Astrocyte (in vitro differentiated cells and primary cell): ENCODE measurements at regions not wholly inside any gene's neighbourhood (a gene's known extent, or its start where the extent isn't known, plus 50 kb on each side); places are given as distances from the start of the nearest gene placed in this dataset.
A peak's percentile ranks its signal among the peaks of the same experiment; 100 is the strongest.

Experiments used
- DNase-seq: peaks from one replicate; pipeline ENCODE4 v3.0.0-alpha.2; 2010; ENCODE audit warnings: low read depth
- FAIRE-seq: peaks from 2 replicates; lab custom pipeline; 2011; peaks lifted over from hg19 to GRCh38; lab: Jason Lieb, UNC
- H2AFZ ChIP-seq: 2 replicates; pipeline ENCODE4 v1.6.0; 2012; ENCODE audit warnings: low read depth, low read length, inconsistent platforms
- H3K27ac ChIP-seq: 2 replicates; pipeline ENCODE4 v1.5.1; 2011; ENCODE audit warnings: low read depth, low read length, inconsistent platforms
- H3K27me3 ChIP-seq: 2 replicates; pipeline ENCODE4 v1.6.0; 2011; ENCODE audit warnings: low read length, inconsistent platforms; ENCODE audit not compliant: insufficient read depth
- H3K36me3 ChIP-seq: 2 replicates; pipeline ENCODE4 v1.5.1; 2011; ENCODE audit warnings: low read length, inconsistent platforms; ENCODE audit not compliant: insufficient read depth
- H3K4me1 ChIP-seq: 2 replicates; pipeline ENCODE4 v1.5.1; 2011; ENCODE audit warnings: low read length, inconsistent platforms; ENCODE audit not compliant: insufficient read depth
- H3K4me2 ChIP-seq: 2 replicates; pipeline ENCODE4 v1.6.0; 2012; ENCODE audit warnings: low read length, inconsistent platforms
- H3K4me3 ChIP-seq: 2 replicates; pipeline ENCODE4 v1.5.1; 2011; ENCODE audit warnings: low read depth, mild to moderate bottlenecking, low read length, inconsistent platforms; ENCODE audit not compliant: insufficient read depth
- H3K79me2 ChIP-seq: 2 replicates; pipeline ENCODE4 v1.6.0; 2012; ENCODE audit warnings: mild to moderate bottlenecking, low read length, inconsistent platforms; ENCODE audit not compliant: insufficient read depth
- H3K9ac ChIP-seq: 2 replicates; pipeline ENCODE4 v1.6.0; 2012; ENCODE audit warnings: mild to moderate bottlenecking, low read length, inconsistent platforms
- H3K9me3 ChIP-seq: 2 replicates; pipeline ENCODE4 v1.5.1; 2012; ENCODE audit warnings: low read depth, mild to moderate bottlenecking, low read length, inconsistent platforms; ENCODE audit not compliant: insufficient read depth
- H4K20me1 ChIP-seq: 2 replicates; pipeline ENCODE4 v1.6.0; 2012; ENCODE audit warnings: low read length, inconsistent platforms; ENCODE audit not compliant: insufficient read depth
- H3K27ac Mint-ChIP-seq: one replicate; pipeline ENCODE4 v1.8.0; 2021; ENCODE audit warnings: mild to moderate bottlenecking, mixed read lengths; ENCODE audit not compliant: unreplicated experiment
- H3K27me3 Mint-ChIP-seq: one replicate; pipeline ENCODE4 v1.8.0; 2021; ENCODE audit warnings: low read depth, mixed read lengths; ENCODE audit not compliant: unreplicated experiment
- H3K36me3 Mint-ChIP-seq: one replicate; pipeline ENCODE4 v1.8.0; 2021; ENCODE audit warnings: low read depth, mixed read lengths; ENCODE audit not compliant: unreplicated experiment
- H3K4me1 Mint-ChIP-seq: one replicate; pipeline ENCODE4 v1.8.0; 2021; ENCODE audit warnings: low read depth, mixed read lengths; ENCODE audit not compliant: unreplicated experiment
- H3K4me3 Mint-ChIP-seq: one replicate; pipeline ENCODE4 v1.8.0; 2021; ENCODE audit warnings: mild to moderate bottlenecking, moderate library complexity, mixed read lengths; ENCODE audit not compliant: unreplicated experiment
- H3K9me3 Mint-ChIP-seq: one replicate; pipeline ENCODE4 v1.8.0; 2021; ENCODE audit warnings: mild to moderate bottlenecking, mixed read lengths; ENCODE audit not compliant: unreplicated experiment
- EZH2 ChIP-seq: IDR thresholded peaks from 2 replicates; pipeline ENCODE4 v1.6.1; 2012; ENCODE audit warnings: mild to moderate bottlenecking, low read length, inconsistent platforms; ENCODE audit not compliant: insufficient read depth
- TF ChIP-seq, protein P1 (sequence below): IDR thresholded peaks from 2 replicates; pipeline ENCODE4 v1.5.1; 2011; ENCODE audit warnings: low read depth, mild to moderate bottlenecking, inconsistent platforms, low read length, moderate library complexity; ENCODE audit not compliant: insufficient read depth

DNA sequence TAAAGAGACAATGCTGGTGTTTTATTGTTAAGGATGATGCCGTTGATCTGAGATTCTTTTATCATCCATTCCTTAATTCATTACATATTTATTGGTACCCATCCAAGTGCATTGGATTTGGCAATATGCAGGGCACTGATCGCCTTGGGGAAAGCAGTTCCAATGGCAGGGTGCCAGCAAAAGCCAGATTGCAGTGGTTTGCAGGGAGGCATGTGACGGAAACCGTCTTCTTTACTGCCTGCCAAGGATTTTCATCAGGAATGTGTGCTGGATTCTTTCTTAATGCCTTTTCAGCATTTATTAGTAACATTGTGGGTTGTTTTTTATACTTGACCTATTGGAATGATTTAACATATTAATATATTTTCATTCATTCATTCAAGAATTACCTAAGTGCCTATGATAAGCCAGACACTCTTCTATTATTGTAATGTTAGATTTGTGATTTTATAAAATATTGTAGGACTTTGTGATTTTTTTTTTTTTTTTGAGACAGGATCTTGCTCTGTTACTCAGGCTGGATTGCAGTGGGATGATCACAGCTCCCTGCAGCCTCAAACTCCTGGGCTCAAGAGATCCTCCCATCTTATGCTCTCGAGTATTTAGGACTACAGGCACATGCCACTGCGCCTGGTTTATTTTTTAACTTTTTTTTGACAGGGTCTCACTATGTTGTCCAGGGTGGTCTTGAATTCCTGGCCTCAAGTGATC, 93.4 kb upstream of the TNRC6A start:
- Mint-ChIP-seq H3K9me3 (peaks cover 1% of the 10 kb centered on the region), H3K4me3 (no peak overlapping the region), H3K4me1 (peaks cover 7% of the 10 kb centered on the region), H3K36me3 (no peaks in the 10 kb centered on the region), H3K27me3 (peaks cover 2% of the 10 kb centered on the region), H3K27ac (peak overlapping the region; percentile 78)
- no peaks in the 10 kb centered on the region for H3K36me3 ChIP-seq
- no peak overlapping the region for H3K4me3 ChIP-seq
- H2AFZ ChIP-seq, result no peak overlapping the region
- peak; percentile 86 for DNase-seq
- no peaks in the 10 kb centered on the region for H3K27me3 ChIP-seq
- TF ChIP-seq EZH2, result no peak
- TF ChIP-seq, protein P1, sequence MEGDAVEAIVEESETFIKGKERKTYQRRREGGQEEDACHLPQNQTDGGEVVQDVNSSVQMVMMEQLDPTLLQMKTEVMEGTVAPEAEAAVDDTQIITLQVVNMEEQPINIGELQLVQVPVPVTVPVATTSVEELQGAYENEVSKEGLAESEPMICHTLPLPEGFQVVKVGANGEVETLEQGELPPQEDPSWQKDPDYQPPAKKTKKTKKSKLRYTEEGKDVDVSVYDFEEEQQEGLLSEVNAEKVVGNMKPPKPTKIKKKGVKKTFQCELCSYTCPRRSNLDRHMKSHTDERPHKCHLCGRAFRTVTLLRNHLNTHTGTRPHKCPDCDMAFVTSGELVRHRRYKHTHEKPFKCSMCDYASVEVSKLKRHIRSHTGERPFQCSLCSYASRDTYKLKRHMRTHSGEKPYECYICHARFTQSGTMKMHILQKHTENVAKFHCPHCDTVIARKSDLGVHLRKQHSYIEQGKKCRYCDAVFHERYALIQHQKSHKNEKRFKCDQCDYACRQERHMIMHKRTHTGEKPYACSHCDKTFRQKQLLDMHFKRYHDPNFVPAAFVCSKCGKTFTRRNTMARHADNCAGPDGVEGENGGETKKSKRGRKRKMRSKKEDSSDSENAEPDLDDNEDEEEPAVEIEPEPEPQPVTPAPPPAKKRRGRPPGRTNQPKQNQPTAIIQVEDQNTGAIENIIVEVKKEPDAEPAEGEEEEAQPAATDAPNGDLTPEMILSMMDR, result no peak
- FAIRE-seq, result peak; percentile 62
- H3K4me2 ChIP-seq, result peak overlapping the region; percentile 5
- H3K9ac ChIP-seq, result no peak overlapping the region
- no peaks in the 10 kb centered on the region for H3K9me3 ChIP-seq
- H3K4me1 ChIP-seq, result peaks cover 6% of the 10 kb centered on the region
- no peaks in the 10 kb centered on the region for H3K79me2 ChIP-seq
- H3K27ac ChIP-seq, result no peak overlapping the region
- no peaks in the 10 kb centered on the region for H4K20me1 ChIP-seq

DNA sequence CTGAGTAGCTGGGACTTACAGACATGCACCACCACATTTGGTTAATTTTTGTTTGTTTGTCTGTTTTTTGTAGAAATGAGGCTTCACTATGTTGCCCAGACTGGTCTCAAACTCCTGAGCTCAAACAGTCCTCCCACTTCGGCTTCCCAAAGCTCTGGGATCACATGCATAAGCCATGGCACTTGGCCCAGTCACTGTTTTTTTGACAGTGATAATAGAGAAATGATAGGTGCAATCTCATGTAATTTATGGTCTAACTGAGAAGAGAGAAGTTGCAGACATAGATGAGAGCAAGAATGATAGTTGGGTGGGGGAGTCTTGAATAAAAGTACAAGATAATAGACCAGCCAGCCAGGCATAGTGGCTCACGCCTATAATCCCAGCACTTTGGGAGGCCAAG, 89.7 kb upstream of the TNRC6A start:
- H4K20me1 ChIP-seq, result no peaks in the 10 kb centered on the region
- no peak overlapping the region for H3K27ac ChIP-seq
- no peak for DNase-seq
- Mint-ChIP-seq H3K9me3 (no peaks in the 10 kb centered on the region), H3K4me1 (peaks cover 7% of the 10 kb centered on the region), H3K36me3 (peaks cover 2% of the 10 kb centered on the region), H3K4me3 (no peak overlapping the region), H3K27me3 (peaks cover 2% of the 10 kb centered on the region), H3K27ac (no peak overlapping the region)
- no peak for FAIRE-seq
- H2AFZ ChIP-seq, result no peak overlapping the region
- no peak overlapping the region for H3K4me2 ChIP-seq
- H3K27me3 ChIP-seq, result no peaks in the 10 kb centered on the region
- no peak for TF ChIP-seq EZH2
- TF ChIP-seq, protein P1, result no peak
- H3K9me3 ChIP-seq, result no peaks in the 10 kb centered on the region
- H3K36me3 ChIP-seq, result no peaks in the 10 kb centered on the region
- no peak overlapping the region for H3K4me3 ChIP-seq
- H3K9ac ChIP-seq, result no peak overlapping the region
- H3K79me2 ChIP-seq, result no peaks in the 10 kb centered on the region
- H3K4me1 ChIP-seq, result peaks cover 6% of the 10 kb centered on the region

DNA sequence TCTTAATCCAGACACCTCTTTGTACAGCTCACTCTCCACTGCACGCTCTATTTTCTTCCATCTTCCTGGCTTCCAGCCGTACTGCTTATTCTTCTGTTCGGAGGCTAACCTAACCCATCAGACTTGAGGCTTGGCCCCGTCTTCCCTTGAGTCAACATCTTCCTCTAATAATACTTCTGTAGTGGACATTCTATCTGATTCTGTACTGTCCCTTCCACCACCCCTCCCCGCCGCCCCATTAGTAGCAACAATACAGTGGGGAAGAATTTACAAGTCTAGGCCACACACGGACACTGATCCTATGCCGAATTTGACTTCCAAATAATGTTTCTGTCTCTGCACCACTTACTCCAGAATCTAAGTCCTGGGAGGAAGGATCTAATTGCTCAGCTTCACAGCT, 86.0 kb upstream of the TNRC6A start:
- no peaks in the 10 kb centered on the region for H3K36me3 ChIP-seq

More for the DNA sequence above, 86.0 kb upstream of the TNRC6A start:
- Histone ChIP-seq H3K9ac (no peak overlapping the region), H3K9me3 (no peaks in the 10 kb centered on the region), H3K79me2 (no peaks in the 10 kb centered on the region), H2AFZ (no peak overlapping the region), H3K4me1 (no peaks in the 10 kb centered on the region), H3K27ac (no peak overlapping the region), H3K4me3 (no peak overlapping the region), H3K4me2 (no peak overlapping the region), H4K20me1 (no peaks in the 10 kb centered on the region), H3K27me3 (no peaks in the 10 kb centered on the region)
- FAIRE-seq (no peak), DNase-seq (no peak)
- no peaks in the 10 kb centered on the region for H3K9me3 Mint-ChIP-seq
- H3K36me3 Mint-ChIP-seq, result peaks cover 2% of the 10 kb centered on the region
- no peak overlapping the region for H3K4me3 Mint-ChIP-seq
- peaks cover 4% of the 10 kb centered on the region for H3K4me1 Mint-ChIP-seq
- TF ChIP-seq, protein P1, result no peak
- no peak for TF ChIP-seq EZH2
- no peak overlapping the region for H3K27ac Mint-ChIP-seq
- peaks cover 2% of the 10 kb centered on the region for H3K27me3 Mint-ChIP-seq
